Fibroblast of lung (primary cell): ENCODE measurements at regions not wholly inside any gene's neighbourhood (a gene's known extent, or its start where the extent isn't known, plus 50 kb on each side); places are given as distances from the start of the nearest gene placed in this dataset.

Experiments
- DNase-seq, 2 donors: peaks; one replicate each; pipeline versions ENCODE4 v3.0.0 to v3.0.0-alpha.2; 2010; ENCODE audit warnings: low read depth in 2 of 2
- H2AFZ ChIP-seq: 2 replicates; pipeline ENCODE4 v1.5.1; 2012; ENCODE audit warnings: low read length, control low read depth, inconsistent platforms
- H3K27ac ChIP-seq: 2 replicates; pipeline ENCODE4 v1.5.1; 2011; ENCODE audit warnings: low read length, control low read depth; ENCODE audit not compliant: insufficient read depth
- H3K27me3 ChIP-seq: 2 replicates; pipeline ENCODE4 v1.5.1; 2011; ENCODE audit warnings: mild to moderate bottlenecking, low read length; ENCODE audit not compliant: control insufficient read depth, insufficient read depth
- H3K36me3 ChIP-seq: 2 replicates; pipeline ENCODE4 v1.5.1; 2011; ENCODE audit warnings: low read length; ENCODE audit not compliant: control insufficient read depth, insufficient read depth
- H3K4me1 ChIP-seq: 2 replicates; pipeline ENCODE4 v1.5.1; 2011; ENCODE audit warnings: low read length; ENCODE audit not compliant: control insufficient read depth, insufficient read depth; ENCODE audit errors: extremely low read depth
- H3K4me2 ChIP-seq: 2 replicates; pipeline ENCODE4 v1.5.1; 2011; ENCODE audit warnings: low read length, control low read depth; ENCODE audit not compliant: insufficient read depth; ENCODE audit errors: extremely low read depth
- H3K4me3 ChIP-seq, 4 experiments: fragments of 200-600 bp in 1 of 4; sonication (generic) in 1 of 4; replicated peaks in 1 of 4; 2 replicates each; pipeline ENCODE4 v1.5.1; 2011 to 2016; ENCODE audit warnings: low read length in 4 of 4, low read depth in 3 of 4, mild to moderate bottlenecking in 3 of 4, control low read depth in 2 of 4, inconsistent platforms in 1 of 4, mixed read lengths in 1 of 4; ENCODE audit not compliant: insufficient read depth in 1 of 4; ENCODE audit errors: control extremely low read depth in 1 of 4
- H3K79me2 ChIP-seq: 2 replicates; pipeline ENCODE4 v1.5.1; 2012; ENCODE audit warnings: mild to moderate bottlenecking, low read length, inconsistent platforms; ENCODE audit not compliant: control insufficient read depth, insufficient read depth
- H3K9ac ChIP-seq: 2 replicates; pipeline ENCODE4 v1.5.1; 2011; ENCODE audit warnings: mild to moderate bottlenecking, low read length, control low read depth; ENCODE audit not compliant: insufficient read depth
- H3K9me3 ChIP-seq: 2 replicates; pipeline ENCODE4 v1.5.1; 2012; ENCODE audit warnings: low read depth, low read length; ENCODE audit not compliant: control insufficient read depth, insufficient read depth
- H4K20me1 ChIP-seq: 2 replicates; pipeline ENCODE4 v1.5.1; 2011; ENCODE audit warnings: low read length; ENCODE audit not compliant: control insufficient read depth, insufficient read depth; ENCODE audit errors: extremely low read depth
- CTCF ChIP-seq, 2 donors: IDR thresholded peaks in 1 of 2; conservative IDR thresholded peaks in 1 of 2; 1 replicate in 1 of 2; 2 replicates in 1 of 2; pipeline ENCODE4 v1.5.1; 2011 to 2012; ENCODE audit warnings: low read length in 2 of 2, control low read depth in 1 of 2, inconsistent platforms in 1 of 2, low read depth in 1 of 2, mild to moderate bottlenecking in 1 of 2
- EZH2 ChIP-seq: IDR thresholded peaks from 2 replicates; pipeline ENCODE4 v1.5.1; 2012; ENCODE audit warnings: low read length, control low read depth, mild to moderate bottlenecking; ENCODE audit errors: missing control alignments

- Histone ChIP-seq H3K9me3 (no peaks in the 10 kb centered on the region), H3K27me3 (no peaks in the 10 kb centered on the region), H3K4me1 (no peaks in the 10 kb centered on the region), H3K4me2 (no peak overlapping the region), H3K9ac (no peak overlapping the region), H3K36me3 (no peaks in the 10 kb centered on the region), H3K79me2 (no peaks in the 10 kb centered on the region), H4K20me1 (no peaks in the 10 kb centered on the region), H2AFZ (no peak overlapping the region), H3K4me3 (no peak overlapping the region), H3K27ac (no peak overlapping the region)
- peak in 1 of 2 donors; percentile 71 for DNase-seq
- no peak for TF ChIP-seq CTCF (conservative IDR thresholded peaks at IDR 0.05 in 1 of 2, IDR thresholded peaks at IDR 0.05 in 1 of 2; ENCODE audit: low read depth in 1 of 2, low read length in 2 of 2)
- no peak for TF ChIP-seq EZH2
These were observed 120.6 kb downstream of the FOXD1 start for GRCh38 chr5:73327908-73328455.

GRCh38 chr5:73325546-73325945 lies 123.0 kb downstream of the FOXD1 start:
- TF ChIP-seq EZH2 (no peak), CTCF (conservative IDR thresholded peaks at IDR 0.05 in 1 of 2, IDR thresholded peaks at IDR 0.05 in 1 of 2; ENCODE audit: low read depth in 1 of 2, low read length in 2 of 2) (no peak)
- no peaks in the 10 kb centered on the region for H3K36me3 ChIP-seq
- no peaks in the 10 kb centered on the region for H3K9me3 ChIP-seq
- H3K9ac ChIP-seq = no peak overlapping the region
- H3K4me1 ChIP-seq = peaks cover 10% of the 10 kb centered on the region
- H3K27ac ChIP-seq = no peak overlapping the region
- no peaks in the 10 kb centered on the region for H3K79me2 ChIP-seq
- no peak overlapping the region for H3K4me2 ChIP-seq
- no peaks in the 10 kb centered on the region for H4K20me1 ChIP-seq
- H2AFZ ChIP-seq = no peak overlapping the region
- DNase-seq = no peak
- H3K4me3 ChIP-seq = no peak overlapping the region
- H3K27me3 ChIP-seq = no peaks in the 10 kb centered on the region

GRCh38 chr5:73323466-73323865 lies 125.1 kb downstream of the FOXD1 start:
- no peaks in the 10 kb centered on the region for H3K36me3 ChIP-seq
- H3K27me3 ChIP-seq = no peaks in the 10 kb centered on the region
- H3K9ac ChIP-seq = no peak overlapping the region
- no peak overlapping the region for H2AFZ ChIP-seq
- H3K79me2 ChIP-seq = no peaks in the 10 kb centered on the region
- no peak for TF ChIP-seq CTCF (conservative IDR thresholded peaks at IDR 0.05 in 1 of 2, IDR thresholded peaks at IDR 0.05 in 1 of 2; ENCODE audit: low read depth in 1 of 2, low read length in 2 of 2)
- no peak for TF ChIP-seq EZH2
- H4K20me1 ChIP-seq = no peaks in the 10 kb centered on the region
- H3K9me3 ChIP-seq = no peaks in the 10 kb centered on the region
- H3K4me3 ChIP-seq = no peak overlapping the region
- no peak overlapping the region for H3K27ac ChIP-seq
- peaks cover 10% of the 10 kb centered on the region for H3K4me1 ChIP-seq
- DNase-seq = no peak
- H3K4me2 ChIP-seq = no peak overlapping the region
